ENCODE measurements at regions not wholly inside any gene's neighbourhood (a gene's known extent, or its start where the extent isn't known, plus 50 kb on each side); places are given as distances from the start of the nearest gene placed in this dataset.

DNA sequence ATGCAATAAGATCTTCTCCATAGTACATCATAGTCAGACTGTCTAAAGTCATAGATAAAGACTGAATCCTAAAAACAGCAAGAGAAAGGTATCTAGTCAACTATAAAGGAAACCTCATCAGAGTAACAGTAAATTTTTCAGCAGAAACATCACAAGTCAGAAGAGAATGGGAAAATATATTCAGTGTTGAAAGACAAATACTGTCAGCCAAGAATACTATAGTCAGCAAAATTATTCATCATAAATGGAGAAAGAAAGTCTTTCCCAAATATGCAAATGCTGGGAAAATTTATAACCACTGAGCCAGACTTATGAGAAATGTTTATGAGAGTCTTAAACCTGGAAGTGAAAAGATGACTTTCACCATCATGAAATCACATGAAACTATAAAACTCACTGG is 136.7 kb downstream of the KDR start:
- H2AFZ ChIP-seq (ENCODE audit: low read length): no peak overlapping the region
- H3F3A ChIP-seq (ENCODE audit: insufficient read depth, low read length): no peaks in the 10 kb centered on the region
- no peak overlapping the region for H3K27ac ChIP-seq (ENCODE audit: low read length)
- H3K4me2 ChIP-seq (ENCODE audit: low read depth, low read length): no peak overlapping the region
- no peaks in the 10 kb centered on the region for H3K9me3 ChIP-seq (replicated peaks; ENCODE audit: insufficient read depth, low read length)
- TF ChIP-seq EZH2phosphoT487 (IDR thresholded peaks at IDR 0.05; ENCODE audit: low read length): no peak
- H3K9ac ChIP-seq (ENCODE audit: low read length): no peak overlapping the region
- H3K4me1 ChIP-seq (ENCODE audit: low read length): no peaks in the 10 kb centered on the region
- no peaks in the 10 kb centered on the region for H3K9me2 ChIP-seq (replicated peaks; ENCODE audit: insufficient read depth, low read length)
- no peaks in the 10 kb centered on the region for H3K36me3 ChIP-seq (replicated peaks; ENCODE audit: insufficient read depth, low read length)
- no peak for DNase-seq
- no peak overlapping the region for H3K4me3 ChIP-seq (ENCODE audit: low read length)
- no peaks in the 10 kb centered on the region for H4K20me1 ChIP-seq (ENCODE audit: insufficient read depth, low read length)
- no peaks in the 10 kb centered on the region for H3K79me2 ChIP-seq (ENCODE audit: low read length)
- no peaks in the 10 kb centered on the region for H3K27me3 ChIP-seq (replicated peaks; ENCODE audit: insufficient read depth, low read length)

DNA sequence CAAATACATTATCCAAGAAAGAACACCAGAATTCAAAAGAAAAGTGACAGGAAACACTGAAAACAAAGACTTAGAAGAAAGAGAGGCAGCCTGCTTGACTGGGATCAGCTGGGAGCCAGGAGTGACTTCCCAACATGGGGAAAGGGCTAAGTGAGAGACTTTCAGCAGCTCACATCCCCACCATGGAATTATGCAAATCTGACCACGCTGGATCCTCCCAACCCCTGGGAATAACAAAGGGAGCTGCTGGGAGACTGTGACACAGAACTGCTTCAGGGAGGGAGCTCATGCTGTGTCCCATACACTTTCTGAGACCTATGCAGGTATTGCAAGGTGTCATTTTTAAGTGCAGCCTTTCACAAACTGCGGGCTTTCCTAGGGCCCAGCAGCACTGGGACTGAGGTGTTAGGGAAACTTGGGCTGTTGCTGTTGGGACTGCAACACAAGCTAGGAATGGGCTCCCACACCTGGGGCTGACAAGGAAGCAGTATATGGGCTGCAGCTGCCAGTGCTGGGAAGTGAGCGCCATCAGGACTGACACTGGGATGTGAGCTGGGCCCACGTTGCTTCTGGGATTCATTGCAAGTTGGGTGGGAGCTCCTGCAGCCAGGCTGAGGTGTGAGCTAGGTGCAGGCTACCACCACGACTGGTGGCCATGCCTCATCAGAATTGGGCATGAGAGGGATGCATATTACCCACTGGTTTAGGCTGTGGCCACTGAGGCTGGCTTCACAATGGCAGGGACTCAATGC is 139.1 kb downstream of the KDR start:
- Histone ChIP-seq H3K27me3 (replicated peaks; ENCODE audit: insufficient read depth, low read length) (no peaks in the 10 kb centered on the region), H3K4me3 (ENCODE audit: low read length) (no peak overlapping the region), H3K4me1 (ENCODE audit: low read length) (no peaks in the 10 kb centered on the region), H3K9ac (ENCODE audit: low read length) (no peak overlapping the region), H3K27ac (ENCODE audit: low read length) (no peak overlapping the region), H4K20me1 (ENCODE audit: insufficient read depth, low read length) (no peaks in the 10 kb centered on the region), H3F3A (ENCODE audit: insufficient read depth, low read length) (no peaks in the 10 kb centered on the region), H3K9me3 (replicated peaks; ENCODE audit: insufficient read depth, low read length) (no peaks in the 10 kb centered on the region), H3K4me2 (ENCODE audit: low read depth, low read length) (no peak overlapping the region), H3K9me2 (replicated peaks; ENCODE audit: insufficient read depth, low read length) (no peaks in the 10 kb centered on the region), H3K79me2 (ENCODE audit: low read length) (no peaks in the 10 kb centered on the region), H2AFZ (ENCODE audit: low read length) (no peak overlapping the region), H3K36me3 (replicated peaks; ENCODE audit: insufficient read depth, low read length) (no peaks in the 10 kb centered on the region)
- no peak for DNase-seq
- no peak for TF ChIP-seq EZH2phosphoT487 (IDR thresholded peaks at IDR 0.05; ENCODE audit: low read length)

DNA sequence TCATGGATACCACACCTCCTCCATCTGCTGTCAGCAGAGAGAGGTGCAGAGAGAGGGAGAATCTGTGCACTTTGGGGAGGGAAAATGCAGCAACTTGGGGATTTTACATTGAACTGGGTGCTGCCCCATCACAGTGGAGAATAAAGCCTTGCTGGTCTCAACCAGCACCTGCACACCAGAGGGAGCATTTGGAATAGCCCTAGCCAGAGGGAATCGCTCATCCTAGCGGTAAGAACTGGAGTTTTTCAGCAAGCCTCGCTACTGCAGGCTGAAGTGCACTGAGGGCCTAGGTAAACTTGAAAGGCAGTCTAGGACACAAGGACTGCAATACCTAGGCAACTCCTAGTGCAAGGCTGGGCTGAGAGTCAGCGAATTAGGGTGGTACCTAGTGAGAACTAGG is 148.7 kb downstream of the KDR start:
- Histone ChIP-seq H3K9me3 (replicated peaks; ENCODE audit: insufficient read depth, low read length) (no peaks in the 10 kb centered on the region), H3K27ac (ENCODE audit: low read length) (no peak overlapping the region), H3K9me2 (replicated peaks; ENCODE audit: insufficient read depth, low read length) (no peaks in the 10 kb centered on the region), H3F3A (ENCODE audit: insufficient read depth, low read length) (no peaks in the 10 kb centered on the region), H3K4me1 (ENCODE audit: low read length) (no peaks in the 10 kb centered on the region), H3K79me2 (ENCODE audit: low read length) (no peaks in the 10 kb centered on the region), H3K36me3 (replicated peaks; ENCODE audit: insufficient read depth, low read length) (no peaks in the 10 kb centered on the region), H2AFZ (ENCODE audit: low read length) (no peak overlapping the region), H3K27me3 (replicated peaks; ENCODE audit: insufficient read depth, low read length) (no peaks in the 10 kb centered on the region), H3K4me3 (ENCODE audit: low read length) (no peak overlapping the region), H3K4me2 (ENCODE audit: low read depth, low read length) (no peak overlapping the region), H4K20me1 (ENCODE audit: insufficient read depth, low read length) (no peaks in the 10 kb centered on the region), H3K9ac (ENCODE audit: low read length) (no peak overlapping the region)
- no peak for TF ChIP-seq EZH2 (optimal IDR thresholded peaks at IDR 0.05; ENCODE audit: low read depth, low read length)
- TF ChIP-seq, protein P1, sequence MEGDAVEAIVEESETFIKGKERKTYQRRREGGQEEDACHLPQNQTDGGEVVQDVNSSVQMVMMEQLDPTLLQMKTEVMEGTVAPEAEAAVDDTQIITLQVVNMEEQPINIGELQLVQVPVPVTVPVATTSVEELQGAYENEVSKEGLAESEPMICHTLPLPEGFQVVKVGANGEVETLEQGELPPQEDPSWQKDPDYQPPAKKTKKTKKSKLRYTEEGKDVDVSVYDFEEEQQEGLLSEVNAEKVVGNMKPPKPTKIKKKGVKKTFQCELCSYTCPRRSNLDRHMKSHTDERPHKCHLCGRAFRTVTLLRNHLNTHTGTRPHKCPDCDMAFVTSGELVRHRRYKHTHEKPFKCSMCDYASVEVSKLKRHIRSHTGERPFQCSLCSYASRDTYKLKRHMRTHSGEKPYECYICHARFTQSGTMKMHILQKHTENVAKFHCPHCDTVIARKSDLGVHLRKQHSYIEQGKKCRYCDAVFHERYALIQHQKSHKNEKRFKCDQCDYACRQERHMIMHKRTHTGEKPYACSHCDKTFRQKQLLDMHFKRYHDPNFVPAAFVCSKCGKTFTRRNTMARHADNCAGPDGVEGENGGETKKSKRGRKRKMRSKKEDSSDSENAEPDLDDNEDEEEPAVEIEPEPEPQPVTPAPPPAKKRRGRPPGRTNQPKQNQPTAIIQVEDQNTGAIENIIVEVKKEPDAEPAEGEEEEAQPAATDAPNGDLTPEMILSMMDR (IDR thresholded peaks at IDR 0.05; ENCODE audit: low read length): no peak
- no peak for TF ChIP-seq EZH2phosphoT487 (IDR thresholded peaks at IDR 0.05; ENCODE audit: low read length)
- no peak for DNase-seq

DNA sequence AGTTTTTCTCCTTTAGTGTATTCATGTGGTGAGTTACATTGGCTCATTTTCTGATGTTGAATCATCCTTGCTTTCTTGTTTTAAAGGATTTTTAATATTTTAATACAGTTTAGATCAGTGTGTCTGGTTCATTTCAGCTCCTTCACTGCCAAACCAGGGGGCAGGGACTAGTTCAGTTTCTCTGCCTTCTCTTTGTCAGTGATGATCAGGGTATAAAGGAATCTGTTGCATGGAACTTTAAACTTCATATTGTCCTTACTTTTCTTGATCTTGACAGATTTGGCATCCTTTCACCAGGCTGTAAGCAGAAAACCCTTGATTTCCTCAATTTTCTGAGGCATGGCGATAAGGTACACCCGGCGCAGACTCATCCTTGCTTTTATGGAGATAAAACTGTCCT is 149.4 kb downstream of the KDR start:
- no peak overlapping the region for H2AFZ ChIP-seq (ENCODE audit: low read length)
- H3K9me3 ChIP-seq (replicated peaks; ENCODE audit: insufficient read depth, low read length): no peaks in the 10 kb centered on the region
- no peaks in the 10 kb centered on the region for H3K4me1 ChIP-seq (ENCODE audit: low read length)
- no peak for DNase-seq
- no peak overlapping the region for H3K27ac ChIP-seq (ENCODE audit: low read length)
- H3K4me2 ChIP-seq (ENCODE audit: low read depth, low read length): no peak overlapping the region
- H3K9me2 ChIP-seq (replicated peaks; ENCODE audit: insufficient read depth, low read length): no peaks in the 10 kb centered on the region
- H3K4me3 ChIP-seq (ENCODE audit: low read length): no peak overlapping the region
- no peaks in the 10 kb centered on the region for H3K36me3 ChIP-seq (replicated peaks; ENCODE audit: insufficient read depth, low read length)
- no peaks in the 10 kb centered on the region for H3K27me3 ChIP-seq (replicated peaks; ENCODE audit: insufficient read depth, low read length)
- H3F3A ChIP-seq (ENCODE audit: insufficient read depth, low read length): no peaks in the 10 kb centered on the region
- no peaks in the 10 kb centered on the region for H4K20me1 ChIP-seq (ENCODE audit: insufficient read depth, low read length)
- no peak overlapping the region for H3K9ac ChIP-seq (ENCODE audit: low read length)
- TF ChIP-seq EZH2 (optimal IDR thresholded peaks at IDR 0.05; ENCODE audit: low read depth, low read length) (no peak), EZH2phosphoT487 (IDR thresholded peaks at IDR 0.05; ENCODE audit: low read length) (no peak)
- no peaks in the 10 kb centered on the region for H3K79me2 ChIP-seq (ENCODE audit: low read length)

All from MM.1S (cell line).